ENCODE measurements at regions not wholly inside any gene's neighbourhood (a gene's known extent, or its start where the extent isn't known, plus 50 kb on each side); places are given as distances from the start of the nearest gene placed in this dataset.
"Not testable (repeated sequence)": the region's sequence is repeated elsewhere in the genome, so short reads cannot be mapped to it uniquely, and the experiment has no call there.

- H3K9me3 ChIP-seq: no peaks in the 10 kb centered on the region
- TF ChIP-seq, protein P1, sequence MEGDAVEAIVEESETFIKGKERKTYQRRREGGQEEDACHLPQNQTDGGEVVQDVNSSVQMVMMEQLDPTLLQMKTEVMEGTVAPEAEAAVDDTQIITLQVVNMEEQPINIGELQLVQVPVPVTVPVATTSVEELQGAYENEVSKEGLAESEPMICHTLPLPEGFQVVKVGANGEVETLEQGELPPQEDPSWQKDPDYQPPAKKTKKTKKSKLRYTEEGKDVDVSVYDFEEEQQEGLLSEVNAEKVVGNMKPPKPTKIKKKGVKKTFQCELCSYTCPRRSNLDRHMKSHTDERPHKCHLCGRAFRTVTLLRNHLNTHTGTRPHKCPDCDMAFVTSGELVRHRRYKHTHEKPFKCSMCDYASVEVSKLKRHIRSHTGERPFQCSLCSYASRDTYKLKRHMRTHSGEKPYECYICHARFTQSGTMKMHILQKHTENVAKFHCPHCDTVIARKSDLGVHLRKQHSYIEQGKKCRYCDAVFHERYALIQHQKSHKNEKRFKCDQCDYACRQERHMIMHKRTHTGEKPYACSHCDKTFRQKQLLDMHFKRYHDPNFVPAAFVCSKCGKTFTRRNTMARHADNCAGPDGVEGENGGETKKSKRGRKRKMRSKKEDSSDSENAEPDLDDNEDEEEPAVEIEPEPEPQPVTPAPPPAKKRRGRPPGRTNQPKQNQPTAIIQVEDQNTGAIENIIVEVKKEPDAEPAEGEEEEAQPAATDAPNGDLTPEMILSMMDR (IDR thresholded peaks at IDR 0.05): no peak
- no peak overlapping the region for H3K27ac ChIP-seq
- H3K27me3 ChIP-seq (replicated peaks; ENCODE audit: insufficient read depth): no peaks in the 10 kb centered on the region
- H3K4me3 ChIP-seq: no peak overlapping the region
- H3K4me1 ChIP-seq (ENCODE audit: control insufficient read depth in 1 of 2, low read depth in 2 of 2): no peaks in the 10 kb centered on the region
- no peak for DNase-seq (ENCODE audit: low spot score)
- ATAC-seq (ENCODE audit: insufficient number of reproducible peaks, low FRiP score, low read depth): no peak
- no peaks in the 10 kb centered on the region for H3K36me3 ChIP-seq
Measured at GRCh38 chr21:20459838-20460237, 538.4 kb upstream of the NCAM2 start.

GRCh38 chr21:20463362-20463761 lies 534.8 kb upstream of the NCAM2 start:
- DNase-seq (ENCODE audit: low spot score): no peak
- ATAC-seq (ENCODE audit: insufficient number of reproducible peaks, low FRiP score, low read depth): no peak
- TF ChIP-seq, protein P1 (IDR thresholded peaks at IDR 0.05): no peak

GRCh38 chr21:20469361-20469760 lies 528.8 kb upstream of the NCAM2 start:
- Histone ChIP-seq H3K4me3 (no peak overlapping the region), H3K9me3 (no peaks in the 10 kb centered on the region), H3K36me3 (no peaks in the 10 kb centered on the region), H3K27me3 (replicated peaks; ENCODE audit: insufficient read depth) (no peaks in the 10 kb centered on the region), H3K4me1 (ENCODE audit: control insufficient read depth in 1 of 2, low read depth in 2 of 2) (no peaks in the 10 kb centered on the region), H3K27ac (no peak overlapping the region)
- DNase-seq (ENCODE audit: low spot score): no peak
- no peak for ATAC-seq (ENCODE audit: insufficient number of reproducible peaks, low FRiP score, low read depth)
- TF ChIP-seq, protein P1 (IDR thresholded peaks at IDR 0.05): no peak

More at GRCh38 chr21:20463362-20463761, 534.8 kb upstream of the NCAM2 start:
- H3K4me1 ChIP-seq (ENCODE audit: control insufficient read depth in 1 of 2, low read depth in 2 of 2): no peaks in the 10 kb centered on the region
- no peaks in the 10 kb centered on the region for H3K36me3 ChIP-seq
- no peak overlapping the region for H3K4me3 ChIP-seq
- no peak overlapping the region for H3K27ac ChIP-seq
- no peaks in the 10 kb centered on the region for H3K9me3 ChIP-seq
- no peaks in the 10 kb centered on the region for H3K27me3 ChIP-seq (replicated peaks; ENCODE audit: insufficient read depth)

DNA sequence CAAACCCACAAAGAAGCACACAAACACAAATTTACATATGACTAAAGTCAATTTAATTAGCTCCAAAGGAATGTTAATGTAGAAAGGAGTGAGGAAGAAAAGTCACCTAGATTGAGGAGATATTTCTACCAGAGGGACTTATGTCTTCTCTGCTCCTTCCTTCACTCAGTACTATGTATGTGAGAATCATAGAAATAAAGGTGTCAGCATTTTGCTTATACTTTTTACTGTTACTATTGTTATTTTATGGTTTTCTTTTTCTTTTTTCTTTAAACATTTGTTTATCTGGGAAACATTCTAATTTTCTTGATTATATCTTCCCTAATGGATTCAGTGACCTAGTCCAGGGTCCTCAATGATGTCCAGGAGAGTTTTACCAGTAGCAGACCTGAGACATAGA lies 511.9 kb upstream of the NCAM2 start:
- DNase-seq (ENCODE audit: low spot score) (no peak), ATAC-seq (ENCODE audit: insufficient number of reproducible peaks, low FRiP score, low read depth) (no peak)
- no peaks in the 10 kb centered on the region for H3K27me3 ChIP-seq (replicated peaks; ENCODE audit: insufficient read depth)
- H3K4me3 ChIP-seq: no peak overlapping the region
- H3K4me1 ChIP-seq (ENCODE audit: control insufficient read depth in 1 of 2, low read depth in 2 of 2): no peaks in the 10 kb centered on the region
- no peaks in the 10 kb centered on the region for H3K36me3 ChIP-seq
- TF ChIP-seq, protein P1 (IDR thresholded peaks at IDR 0.05): no peak
- no peaks in the 10 kb centered on the region for H3K9me3 ChIP-seq
- no peak overlapping the region for H3K27ac ChIP-seq

DNA sequence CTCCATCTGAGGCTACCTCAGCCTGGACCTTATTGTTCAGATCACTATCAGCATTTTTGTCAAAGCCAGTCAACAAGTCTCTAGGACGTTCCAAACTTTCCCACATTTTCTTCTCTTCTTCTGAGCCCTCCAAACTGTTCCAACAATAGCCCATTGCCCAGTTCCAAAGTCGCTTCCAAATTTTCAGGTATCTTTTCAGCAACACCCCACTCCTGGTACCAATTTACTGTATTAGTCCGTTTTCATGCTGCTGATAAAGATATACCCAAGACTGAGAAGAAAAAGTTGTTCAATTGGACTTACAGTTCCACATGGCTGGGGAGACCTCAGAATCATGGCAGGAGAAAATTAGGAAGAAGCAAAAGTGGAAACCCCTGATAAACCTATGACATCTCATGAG lies 495.3 kb upstream of the NCAM2 start:
- H3K4me3 ChIP-seq; H3K27ac ChIP-seq; ATAC-seq (ENCODE audit: insufficient number of reproducible peaks, low FRiP score, low read depth); H3K36me3 ChIP-seq; H3K27me3 ChIP-seq (replicated peaks; ENCODE audit: insufficient read depth); H3K9me3 ChIP-seq; DNase-seq (ENCODE audit: low spot score); H3K4me1 ChIP-seq (ENCODE audit: control insufficient read depth in 1 of 2, low read depth in 2 of 2): not testable (repeated sequence)

GRCh38 chr21:20507783-20508182 lies 490.4 kb upstream of the NCAM2 start:
- H3K9me3 ChIP-seq: no peaks in the 10 kb centered on the region
- H3K27me3 ChIP-seq (replicated peaks; ENCODE audit: insufficient read depth): no peaks in the 10 kb centered on the region
- DNase-seq (ENCODE audit: low spot score) (no peak), ATAC-seq (ENCODE audit: insufficient number of reproducible peaks, low FRiP score, low read depth) (no peak)
- no peak overlapping the region for H3K4me3 ChIP-seq
- H3K36me3 ChIP-seq: no peaks in the 10 kb centered on the region
- no peak overlapping the region for H3K27ac ChIP-seq
- H3K4me1 ChIP-seq (ENCODE audit: control insufficient read depth in 1 of 2, low read depth in 2 of 2): no peaks in the 10 kb centered on the region
- TF ChIP-seq, protein P1 (IDR thresholded peaks at IDR 0.05): no peak
